ENCODE measurements at regions not wholly inside any gene's neighbourhood (a gene's known extent, or its start where the extent isn't known, plus 50 kb on each side); places are given as distances from the start of the nearest gene placed in this dataset.

GRCh38 chr18:52087140-52087539, 252.9 kb upstream of the DCC start:
- Histone ChIP-seq H2AFZ (ENCODE audit: low read length) (no peak overlapping the region), H4K20me1 (ENCODE audit: insufficient read depth, low read length) (no peaks in the 10 kb centered on the region), H3K4me2 (ENCODE audit: low read depth, low read length) (no peak overlapping the region), H3K27me3 (ENCODE audit: control insufficient read depth in 1 of 2, insufficient read depth in 2 of 2, low read length in 2 of 2) (no peaks in the 10 kb centered on the region), H3K4me3 (replicated peaks in 1 of 3; ENCODE audit: insufficient read depth in 1 of 3, low read depth in 2 of 3, low read length in 3 of 3) (no peak overlapping the region), H3K27ac (ENCODE audit: extremely low read length, insufficient read depth, low read length) (no peak overlapping the region), H3K9ac (ENCODE audit: insufficient read depth, low read depth, low read length) (no peak overlapping the region), H3K9me3 (ENCODE audit: low read length) (no peaks in the 10 kb centered on the region), H3K4me1 (ENCODE audit: insufficient read depth, low read length) (peaks cover 12% of the 10 kb centered on the region), H3K36me3 (replicated peaks in 1 of 2; ENCODE audit: control insufficient read depth in 1 of 2, insufficient read depth in 2 of 2, low read length in 2 of 2) (no peaks in the 10 kb centered on the region), H3K79me2 (ENCODE audit: insufficient read depth, low read length) (no peaks in the 10 kb centered on the region)
- intact Hi-C loops (cut with micrococcal nuclease; ENCODE audit: unreplicated experiment) (no loop called here), in situ Hi-C loops (cut with HindIII; ENCODE audit: extremely low pct_ligation_motif_present, low pct_unique_long_range_greater_than_20kb) (no loop called here)
- ChIA-PET POLR2A (no interaction called here), CTCF (ENCODE audit: low intra/inter-chr PET ratio, low total read pairs) (no interaction called here)
- 0% methylated on average over 2 of the region's 2 CpGs for WGBS (ENCODE audit: low lambda C conversion rate)
- ATAC-seq = no peak
- no TSS peak for BruUV-seq (replicated peaks)
- DNase-seq (ENCODE audit: low spot score) = no peak
- FAIRE-seq = no peak
- TF ChIP-seq POGZ (CRISPR knock-in tag; IDR thresholded peaks at IDR 0.05) (no peak), ZFX (CRISPR knock-in tag; IDR thresholded peaks at IDR 0.05; ENCODE audit: low read depth) (no peak), ZMYM3 (CRISPR knock-in tag; IDR thresholded peaks at IDR 0.05) (no peak), PLRG1 (conservative IDR thresholded peaks at IDR 0.05) (no peak), PPARG (CRISPR knock-in tag; conservative IDR thresholded peaks at IDR 0.05) (no peak), CEBPB (IDR thresholded peaks at IDR 0.05; ENCODE audit: borderline replicate concordance, low read depth, low read length) (peak; percentile 69), CBX5 (CRISPR knock-in tag; IDR thresholded peaks at IDR 0.05; ENCODE audit: borderline replicate concordance) (no peak), SCMH1 (CRISPR knock-in tag; IDR thresholded peaks at IDR 0.05; ENCODE audit: borderline replicate concordance) (no peak)

GRCh38 chr18:52090005-52090404, 250.0 kb upstream of the DCC start:
- POLR2A ChIA-PET = no interaction called here
- Histone ChIP-seq H3K9ac (ENCODE audit: insufficient read depth, low read depth, low read length) (no peak overlapping the region), H3K4me3 (replicated peaks in 1 of 3; ENCODE audit: insufficient read depth in 1 of 3, low read depth in 2 of 3, low read length in 3 of 3) (no peak overlapping the region), H3K79me2 (ENCODE audit: insufficient read depth, low read length) (no peaks in the 10 kb centered on the region), H3K36me3 (replicated peaks in 1 of 2; ENCODE audit: control insufficient read depth in 1 of 2, insufficient read depth in 2 of 2, low read length in 2 of 2) (no peaks in the 10 kb centered on the region), H3K9me3 (ENCODE audit: low read length) (no peaks in the 10 kb centered on the region), H3K27me3 (ENCODE audit: control insufficient read depth in 1 of 2, insufficient read depth in 2 of 2, low read length in 2 of 2) (no peaks in the 10 kb centered on the region), H3K4me2 (ENCODE audit: low read depth, low read length) (no peak overlapping the region), H3K4me1 (ENCODE audit: insufficient read depth, low read length) (no peaks in the 10 kb centered on the region), H2AFZ (ENCODE audit: low read length) (no peak overlapping the region), H3K27ac (ENCODE audit: extremely low read length, insufficient read depth, low read length) (no peak overlapping the region), H4K20me1 (ENCODE audit: insufficient read depth, low read length) (no peaks in the 10 kb centered on the region)
- in situ Hi-C loops (cut with HindIII; ENCODE audit: extremely low pct_ligation_motif_present, low pct_unique_long_range_greater_than_20kb) (no loop called here), intact Hi-C loops (cut with micrococcal nuclease; ENCODE audit: unreplicated experiment) (no loop called here)
- CTCF ChIA-PET (ENCODE audit: low intra/inter-chr PET ratio, low total read pairs) = no interaction called here
- ATAC-seq = no peak
- no TSS peak for BruUV-seq (replicated peaks)
- no peak for DNase-seq (ENCODE audit: low spot score)
- no peak for FAIRE-seq
- TF ChIP-seq NFYB (CRISPR knock-in tag; IDR thresholded peaks at IDR 0.05) = no peak
- no peak for TF ChIP-seq ATRX (CRISPR knock-in tag; IDR thresholded peaks at IDR 0.05; ENCODE audit: borderline replicate concordance)
- no peak for TF ChIP-seq ZKSCAN1 (IDR thresholded peaks at IDR 0.05; ENCODE audit: low read length)
- TF ChIP-seq SNRNP70 (IDR thresholded peaks at IDR 0.05; ENCODE audit: low read depth, low read length) = no peak
- TF ChIP-seq ELK4 (CRISPR knock-in tag; IDR thresholded peaks at IDR 0.05; ENCODE audit: borderline replicate concordance) = no peak
- no peak for TF ChIP-seq ZBTB46 (CRISPR knock-in tag; IDR thresholded peaks at IDR 0.05; ENCODE audit: borderline replicate concordance)
- TF ChIP-seq ZNF326 (CRISPR knock-in tag; IDR thresholded peaks at IDR 0.05; ENCODE audit: borderline replicate concordance) = no peak
- no peak for TF ChIP-seq ZNF800 (CRISPR knock-in tag; IDR thresholded peaks at IDR 0.05)
- no peak for TF ChIP-seq SMYD3 (CRISPR knock-in tag; IDR thresholded peaks at IDR 0.05)
- no peak for TF ChIP-seq ZNF619 (CRISPR knock-in tag; IDR thresholded peaks at IDR 0.05)

All from HepG2 (cell line).